ENCODE measurements at regions not wholly inside any gene's neighbourhood (a gene's known extent, or its start where the extent isn't known, plus 50 kb on each side); places are given as distances from the start of the nearest gene placed in this dataset.

GRCh38 chr17:14717859-14718258 is 417.0 kb downstream of the HS3ST3B1 start:
- TF ChIP-seq, protein P1, sequence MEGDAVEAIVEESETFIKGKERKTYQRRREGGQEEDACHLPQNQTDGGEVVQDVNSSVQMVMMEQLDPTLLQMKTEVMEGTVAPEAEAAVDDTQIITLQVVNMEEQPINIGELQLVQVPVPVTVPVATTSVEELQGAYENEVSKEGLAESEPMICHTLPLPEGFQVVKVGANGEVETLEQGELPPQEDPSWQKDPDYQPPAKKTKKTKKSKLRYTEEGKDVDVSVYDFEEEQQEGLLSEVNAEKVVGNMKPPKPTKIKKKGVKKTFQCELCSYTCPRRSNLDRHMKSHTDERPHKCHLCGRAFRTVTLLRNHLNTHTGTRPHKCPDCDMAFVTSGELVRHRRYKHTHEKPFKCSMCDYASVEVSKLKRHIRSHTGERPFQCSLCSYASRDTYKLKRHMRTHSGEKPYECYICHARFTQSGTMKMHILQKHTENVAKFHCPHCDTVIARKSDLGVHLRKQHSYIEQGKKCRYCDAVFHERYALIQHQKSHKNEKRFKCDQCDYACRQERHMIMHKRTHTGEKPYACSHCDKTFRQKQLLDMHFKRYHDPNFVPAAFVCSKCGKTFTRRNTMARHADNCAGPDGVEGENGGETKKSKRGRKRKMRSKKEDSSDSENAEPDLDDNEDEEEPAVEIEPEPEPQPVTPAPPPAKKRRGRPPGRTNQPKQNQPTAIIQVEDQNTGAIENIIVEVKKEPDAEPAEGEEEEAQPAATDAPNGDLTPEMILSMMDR (IDR thresholded peaks at IDR 0.05) = no peak
- no peak for DNase-seq (ENCODE audit: low spot score)
- ATAC-seq (ENCODE audit: low FRiP score) = no peak

- TF ChIP-seq, protein P1 (IDR thresholded peaks at IDR 0.05) = no peak
- ATAC-seq (ENCODE audit: low FRiP score) = no peak
- DNase-seq (ENCODE audit: low spot score) = no peak
These were observed 414.7 kb downstream of the HS3ST3B1 start for GRCh38 chr17:14715561-14715960.

- DNase-seq (ENCODE audit: low spot score) = no peak
- no peak for ATAC-seq (ENCODE audit: low FRiP score)
- TF ChIP-seq, protein P1 (IDR thresholded peaks at IDR 0.05) = no peak
These were observed 411.7 kb downstream of the HS3ST3B1 start for GRCh38 chr17:14712611-14713021.

GRCh38 chr17:14704121-14704520 is 403.2 kb downstream of the HS3ST3B1 start:
- TF ChIP-seq, protein P1 (IDR thresholded peaks at IDR 0.05) = no peak
- DNase-seq (ENCODE audit: low spot score) (no peak), ATAC-seq (ENCODE audit: low FRiP score) (no peak)

GRCh38 chr17:14701886-14702285 is 401.0 kb downstream of the HS3ST3B1 start:
- ATAC-seq (ENCODE audit: low FRiP score) = no peak
- no peak for DNase-seq (ENCODE audit: low spot score)
- TF ChIP-seq, protein P1 (IDR thresholded peaks at IDR 0.05) = no peak

DNA sequence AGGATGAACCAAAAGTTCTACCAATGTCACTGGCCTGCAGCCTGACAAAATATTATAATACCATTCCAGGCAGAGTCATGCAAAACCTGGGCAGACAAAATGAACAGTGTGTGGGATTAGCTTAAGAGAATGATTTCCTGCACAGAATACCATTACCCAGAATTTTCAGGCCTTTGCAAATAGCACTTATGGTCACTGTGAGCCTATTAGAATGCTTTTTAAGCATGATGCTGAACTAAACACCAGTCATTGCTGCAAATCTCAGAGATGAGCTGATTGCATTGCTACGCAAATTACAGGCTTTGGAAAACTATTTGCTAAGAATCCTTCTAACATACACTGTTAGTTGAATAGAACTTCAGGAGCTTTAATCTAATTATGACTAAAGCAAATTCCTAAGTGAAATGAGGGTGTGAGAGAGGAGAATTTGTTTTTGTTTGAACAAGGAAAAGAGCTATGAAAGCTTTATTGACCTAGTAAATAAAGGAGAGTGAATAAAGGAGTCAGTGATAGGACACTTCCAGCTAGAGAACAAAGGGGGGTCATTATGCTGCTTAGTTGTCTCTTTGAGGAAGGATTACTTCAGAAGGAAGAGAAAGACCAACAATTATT is 398.8 kb downstream of the HS3ST3B1 start:
- ATAC-seq (ENCODE audit: low FRiP score) = no peak
- DNase-seq (ENCODE audit: low spot score) = no peak
- TF ChIP-seq, protein P1 (IDR thresholded peaks at IDR 0.05) = no peak

GRCh38 chr17:14693382-14693781 is 392.5 kb downstream of the HS3ST3B1 start:
- TF ChIP-seq, protein P1 (IDR thresholded peaks at IDR 0.05) = no peak
- ATAC-seq (ENCODE audit: low FRiP score) (no peak), DNase-seq (ENCODE audit: low spot score) (no peak)

Data from omental fat pad (tissue), 3 donors.